ENCODE measurements at regions not wholly inside any gene's neighbourhood (a gene's known extent, or its start where the extent isn't known, plus 50 kb on each side); places are given as distances from the start of the nearest gene placed in this dataset.
"Not testable (repeated sequence)": the region's sequence is repeated elsewhere in the genome, so short reads cannot be mapped to it uniquely, and the experiment has no call there.

GRCh38 chr5:27836704-27837103, 798.3 kb upstream of the CDH9 start:
- not testable (repeated sequence) for H3K9me3 ChIP-seq (ENCODE audit: control insufficient read depth in 3 of 3, low read length in 3 of 3); H3K4me3 ChIP-seq (ENCODE audit: low read length in 3 of 3); H3K36me3 ChIP-seq (ENCODE audit: control insufficient read depth in 3 of 3, insufficient read depth in 3 of 3, low read length in 3 of 3); H3K27me3 ChIP-seq (ENCODE audit: control insufficient read depth in 3 of 3, insufficient read depth in 3 of 3, low read length in 3 of 3); H3K27ac ChIP-seq (ENCODE audit: low read depth, low read length); H3K4me1 ChIP-seq (ENCODE audit: control insufficient read depth in 3 of 3, insufficient read depth in 3 of 3, low read length in 3 of 3); H3K9ac ChIP-seq (ENCODE audit: low read depth in 1 of 3, low read length in 3 of 3)

GRCh38 chr5:27832886-27833285, 794.5 kb upstream of the CDH9 start:
- H3K36me3 ChIP-seq (ENCODE audit: control insufficient read depth in 3 of 3, insufficient read depth in 3 of 3, low read length in 3 of 3): no peaks in the 10 kb centered on the region
- H3K9me3 ChIP-seq (ENCODE audit: control insufficient read depth in 3 of 3, low read length in 3 of 3): peaks cover 0 to 2% (median 0%) of the 10 kb centered on the region in 3 donors
- H3K27me3 ChIP-seq (ENCODE audit: control insufficient read depth in 3 of 3, insufficient read depth in 3 of 3, low read length in 3 of 3): no peaks in the 10 kb centered on the region
- H3K4me3 ChIP-seq (ENCODE audit: low read length in 3 of 3): no peak overlapping the region
- no peak overlapping the region for H3K27ac ChIP-seq (ENCODE audit: low read depth, low read length)
- no peak overlapping the region for H3K9ac ChIP-seq (ENCODE audit: low read depth in 1 of 3, low read length in 3 of 3)
- H3K4me1 ChIP-seq (ENCODE audit: control insufficient read depth in 3 of 3, insufficient read depth in 3 of 3, low read length in 3 of 3): no peaks in the 10 kb centered on the region

- Histone ChIP-seq H3K4me3 (ENCODE audit: low read length in 3 of 3) (no peak overlapping the region), H3K4me1 (ENCODE audit: control insufficient read depth in 3 of 3, insufficient read depth in 3 of 3, low read length in 3 of 3) (no peaks in the 10 kb centered on the region), H3K9me3 (ENCODE audit: control insufficient read depth in 3 of 3, low read length in 3 of 3) (no peaks in the 10 kb centered on the region), H3K27me3 (ENCODE audit: control insufficient read depth in 3 of 3, insufficient read depth in 3 of 3, low read length in 3 of 3) (no peaks in the 10 kb centered on the region), H3K36me3 (ENCODE audit: control insufficient read depth in 3 of 3, insufficient read depth in 3 of 3, low read length in 3 of 3) (no peaks in the 10 kb centered on the region), H3K27ac (ENCODE audit: low read depth, low read length) (no peak overlapping the region), H3K9ac (ENCODE audit: low read depth in 1 of 3, low read length in 3 of 3) (no peak overlapping the region)
These were observed 792.2 kb upstream of the CDH9 start for GRCh38 chr5:27830546-27830945.

GRCh38 chr5:27821681-27822080, 783.3 kb upstream of the CDH9 start:
- no peaks in the 10 kb centered on the region for H3K27me3 ChIP-seq (ENCODE audit: control insufficient read depth in 3 of 3, insufficient read depth in 3 of 3, low read length in 3 of 3)

GRCh38 chr5:27818888-27819287, 780.5 kb upstream of the CDH9 start:
- Histone ChIP-seq H3K9ac (ENCODE audit: low read depth in 1 of 3, low read length in 3 of 3) (no peak overlapping the region), H3K4me3 (ENCODE audit: low read length in 3 of 3) (no peak overlapping the region), H3K27me3 (ENCODE audit: control insufficient read depth in 3 of 3, insufficient read depth in 3 of 3, low read length in 3 of 3) (no peaks in the 10 kb centered on the region)

More at GRCh38 chr5:27821681-27822080, 783.3 kb upstream of the CDH9 start:
- Histone ChIP-seq H3K9ac (ENCODE audit: low read depth in 1 of 3, low read length in 3 of 3) (no peak overlapping the region), H3K4me1 (ENCODE audit: control insufficient read depth in 3 of 3, insufficient read depth in 3 of 3, low read length in 3 of 3) (no peaks in the 10 kb centered on the region), H3K36me3 (ENCODE audit: control insufficient read depth in 3 of 3, insufficient read depth in 3 of 3, low read length in 3 of 3) (no peaks in the 10 kb centered on the region), H3K4me3 (ENCODE audit: low read length in 3 of 3) (no peak overlapping the region), H3K9me3 (ENCODE audit: control insufficient read depth in 3 of 3, low read length in 3 of 3) (no peaks in the 10 kb centered on the region), H3K27ac (ENCODE audit: low read depth, low read length) (no peak overlapping the region)

GRCh38 chr5:27814983-27815382, 776.6 kb upstream of the CDH9 start:
- no peak overlapping the region for H3K4me3 ChIP-seq (ENCODE audit: low read length in 3 of 3)
- H3K36me3 ChIP-seq (ENCODE audit: control insufficient read depth in 3 of 3, insufficient read depth in 3 of 3, low read length in 3 of 3): no peaks in the 10 kb centered on the region
- no peaks in the 10 kb centered on the region for H3K4me1 ChIP-seq (ENCODE audit: control insufficient read depth in 3 of 3, insufficient read depth in 3 of 3, low read length in 3 of 3)
- no peak overlapping the region for H3K9ac ChIP-seq (ENCODE audit: low read depth in 1 of 3, low read length in 3 of 3)
- H3K27me3 ChIP-seq (ENCODE audit: control insufficient read depth in 3 of 3, insufficient read depth in 3 of 3, low read length in 3 of 3): no peaks in the 10 kb centered on the region
- H3K27ac ChIP-seq (ENCODE audit: low read depth, low read length): no peak overlapping the region
- no peaks in the 10 kb centered on the region for H3K9me3 ChIP-seq (ENCODE audit: control insufficient read depth in 3 of 3, low read length in 3 of 3)

More at GRCh38 chr5:27818888-27819287, 780.5 kb upstream of the CDH9 start:
- Histone ChIP-seq H3K36me3 (ENCODE audit: control insufficient read depth in 3 of 3, insufficient read depth in 3 of 3, low read length in 3 of 3) (no peaks in the 10 kb centered on the region), H3K9me3 (ENCODE audit: control insufficient read depth in 3 of 3, low read length in 3 of 3) (no peaks in the 10 kb centered on the region), H3K27ac (ENCODE audit: low read depth, low read length) (no peak overlapping the region), H3K4me1 (ENCODE audit: control insufficient read depth in 3 of 3, insufficient read depth in 3 of 3, low read length in 3 of 3) (no peaks in the 10 kb centered on the region)

- Histone ChIP-seq H3K27ac (ENCODE audit: low read depth, low read length) (no peak overlapping the region), H3K36me3 (ENCODE audit: control insufficient read depth in 3 of 3, insufficient read depth in 3 of 3, low read length in 3 of 3) (no peaks in the 10 kb centered on the region), H3K9ac (ENCODE audit: low read depth in 1 of 3, low read length in 3 of 3) (no peak overlapping the region)
These were observed 775.9 kb upstream of the CDH9 start for GRCh38 chr5:27814286-27814685.

GRCh38 chr5:27810458-27810857, 772.1 kb upstream of the CDH9 start:
- Histone ChIP-seq H3K9me3 (ENCODE audit: control insufficient read depth in 3 of 3, low read length in 3 of 3) (no peaks in the 10 kb centered on the region), H3K4me1 (ENCODE audit: control insufficient read depth in 3 of 3, insufficient read depth in 3 of 3, low read length in 3 of 3) (no peaks in the 10 kb centered on the region), H3K9ac (ENCODE audit: low read depth in 1 of 3, low read length in 3 of 3) (no peak overlapping the region), H3K36me3 (ENCODE audit: control insufficient read depth in 3 of 3, insufficient read depth in 3 of 3, low read length in 3 of 3) (no peaks in the 10 kb centered on the region), H3K4me3 (ENCODE audit: low read length in 3 of 3) (no peak overlapping the region), H3K27me3 (ENCODE audit: control insufficient read depth in 3 of 3, insufficient read depth in 3 of 3, low read length in 3 of 3) (no peaks in the 10 kb centered on the region), H3K27ac (ENCODE audit: low read depth, low read length) (no peak overlapping the region)

More at GRCh38 chr5:27814286-27814685, 775.9 kb upstream of the CDH9 start:
- no peaks in the 10 kb centered on the region for H3K27me3 ChIP-seq (ENCODE audit: control insufficient read depth in 3 of 3, insufficient read depth in 3 of 3, low read length in 3 of 3)
- no peak overlapping the region for H3K4me3 ChIP-seq (ENCODE audit: low read length in 3 of 3)
- no peaks in the 10 kb centered on the region for H3K4me1 ChIP-seq (ENCODE audit: control insufficient read depth in 3 of 3, insufficient read depth in 3 of 3, low read length in 3 of 3)
- no peaks in the 10 kb centered on the region for H3K9me3 ChIP-seq (ENCODE audit: control insufficient read depth in 3 of 3, low read length in 3 of 3)

- Histone ChIP-seq H3K27me3 (ENCODE audit: control insufficient read depth in 3 of 3, insufficient read depth in 3 of 3, low read length in 3 of 3) (no peaks in the 10 kb centered on the region), H3K36me3 (ENCODE audit: control insufficient read depth in 3 of 3, insufficient read depth in 3 of 3, low read length in 3 of 3) (no peaks in the 10 kb centered on the region), H3K4me1 (ENCODE audit: control insufficient read depth in 3 of 3, insufficient read depth in 3 of 3, low read length in 3 of 3) (no peaks in the 10 kb centered on the region), H3K9ac (ENCODE audit: low read depth in 1 of 3, low read length in 3 of 3) (no peak overlapping the region), H3K9me3 (ENCODE audit: control insufficient read depth in 3 of 3, low read length in 3 of 3) (peaks cover 0 to 2% (median 0%) of the 10 kb centered on the region in 3 donors), H3K4me3 (ENCODE audit: low read length in 3 of 3) (no peak overlapping the region), H3K27ac (ENCODE audit: low read depth, low read length) (no peak overlapping the region)
These were observed 758.8 kb upstream of the CDH9 start for GRCh38 chr5:27797220-27797619.

GRCh38 chr5:27788184-27788583, 749.8 kb upstream of the CDH9 start:
- no peaks in the 10 kb centered on the region for H3K27me3 ChIP-seq (ENCODE audit: control insufficient read depth in 3 of 3, insufficient read depth in 3 of 3, low read length in 3 of 3)
- H3K4me1 ChIP-seq (ENCODE audit: control insufficient read depth in 3 of 3, insufficient read depth in 3 of 3, low read length in 3 of 3): no peaks in the 10 kb centered on the region
- no peak overlapping the region for H3K27ac ChIP-seq (ENCODE audit: low read depth, low read length)
- H3K4me3 ChIP-seq (ENCODE audit: low read length in 3 of 3): no peak overlapping the region
- no peaks in the 10 kb centered on the region for H3K9me3 ChIP-seq (ENCODE audit: control insufficient read depth in 3 of 3, low read length in 3 of 3)
- H3K9ac ChIP-seq (ENCODE audit: low read depth in 1 of 3, low read length in 3 of 3): no peak overlapping the region
- no peaks in the 10 kb centered on the region for H3K36me3 ChIP-seq (ENCODE audit: control insufficient read depth in 3 of 3, insufficient read depth in 3 of 3, low read length in 3 of 3)

- Histone ChIP-seq H3K36me3 (ENCODE audit: control insufficient read depth in 3 of 3, insufficient read depth in 3 of 3, low read length in 3 of 3) (no peaks in the 10 kb centered on the region), H3K27ac (ENCODE audit: low read depth, low read length) (no peak overlapping the region), H3K9ac (ENCODE audit: low read depth in 1 of 3, low read length in 3 of 3) (no peak overlapping the region), H3K9me3 (ENCODE audit: control insufficient read depth in 3 of 3, low read length in 3 of 3) (no peaks in the 10 kb centered on the region), H3K27me3 (ENCODE audit: control insufficient read depth in 3 of 3, insufficient read depth in 3 of 3, low read length in 3 of 3) (no peaks in the 10 kb centered on the region), H3K4me3 (ENCODE audit: low read length in 3 of 3) (no peak overlapping the region), H3K4me1 (ENCODE audit: control insufficient read depth in 3 of 3, insufficient read depth in 3 of 3, low read length in 3 of 3) (no peaks in the 10 kb centered on the region)
These were observed 745.9 kb upstream of the CDH9 start for GRCh38 chr5:27784317-27784716.

All from skeletal muscle tissue (tissue), 3 donors.